HG02678 (cell line): ENCODE measurements at regions not wholly inside any gene's neighbourhood (a gene's known extent, or its start where the extent isn't known, plus 50 kb on each side); places are given as distances from the start of the nearest gene placed in this dataset.

Experiments used
- ATAC-seq: cut with Tn5 transposase; IDR thresholded peaks from one replicate; pipeline ENCODE4 v1.9.1; 2021; ENCODE audit warnings: mild to moderate bottlenecking, moderate library complexity; ENCODE audit not compliant: unreplicated experiment

DNA sequence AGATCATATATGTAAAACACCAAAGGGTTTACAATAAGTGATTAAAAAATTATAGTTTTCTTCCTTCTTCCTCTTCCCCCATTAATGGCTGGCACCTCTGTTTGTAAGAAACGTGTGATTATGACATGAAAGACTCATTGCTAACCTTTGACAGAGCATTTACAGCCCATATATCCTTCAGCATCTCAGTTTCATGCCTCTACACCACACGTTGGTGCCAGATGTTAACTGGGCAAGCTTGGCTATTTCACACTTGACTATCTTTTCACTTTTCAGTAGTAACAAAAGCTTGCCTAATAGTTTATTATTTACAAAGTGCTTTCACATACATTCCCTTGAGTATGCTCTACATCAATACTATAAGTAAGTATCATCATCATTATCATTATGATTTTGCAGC is 65.3 kb upstream of the C1QTNF7 start:
- ATAC-seq, result no peak

DNA sequence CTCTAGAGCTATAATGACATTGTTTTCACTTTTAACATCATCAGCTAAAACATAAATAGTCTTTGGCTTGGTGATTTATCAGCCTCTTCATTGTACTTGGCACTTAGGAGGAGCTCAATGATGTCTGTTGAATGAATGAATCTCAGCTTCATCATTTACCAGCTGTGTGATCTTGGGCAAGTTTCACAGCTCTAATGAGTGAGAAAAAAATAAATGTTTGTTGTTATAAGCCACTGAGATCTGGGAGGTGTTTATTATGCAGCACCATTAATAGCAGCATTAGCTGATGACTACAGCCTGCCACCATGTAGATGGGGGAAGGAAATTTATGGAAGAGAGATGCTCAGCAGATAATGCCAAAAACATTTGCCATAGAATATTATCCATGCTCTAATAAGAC is 63.6 kb upstream of the C1QTNF7 start:
- no peak for ATAC-seq

DNA sequence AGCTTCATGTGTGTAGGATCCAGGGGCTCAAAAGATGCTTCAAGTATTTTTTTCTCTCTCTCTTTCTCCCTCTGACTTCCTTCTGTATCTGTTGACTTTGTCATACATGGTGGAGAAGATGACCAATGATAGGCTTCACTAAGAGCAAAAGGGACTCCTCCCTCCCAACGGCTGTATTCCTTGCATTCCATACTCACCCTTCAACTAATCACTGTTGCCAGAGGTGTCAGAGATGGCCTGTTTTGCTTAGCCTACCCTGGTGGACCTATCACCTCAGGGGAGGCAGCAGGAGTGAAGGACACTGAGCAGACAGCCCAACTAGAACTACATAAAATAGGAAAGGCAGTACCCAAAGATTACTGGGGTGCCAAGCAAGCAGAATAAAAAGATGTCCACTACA is 62.2 kb upstream of the C1QTNF7 start:
- no peak for ATAC-seq

DNA sequence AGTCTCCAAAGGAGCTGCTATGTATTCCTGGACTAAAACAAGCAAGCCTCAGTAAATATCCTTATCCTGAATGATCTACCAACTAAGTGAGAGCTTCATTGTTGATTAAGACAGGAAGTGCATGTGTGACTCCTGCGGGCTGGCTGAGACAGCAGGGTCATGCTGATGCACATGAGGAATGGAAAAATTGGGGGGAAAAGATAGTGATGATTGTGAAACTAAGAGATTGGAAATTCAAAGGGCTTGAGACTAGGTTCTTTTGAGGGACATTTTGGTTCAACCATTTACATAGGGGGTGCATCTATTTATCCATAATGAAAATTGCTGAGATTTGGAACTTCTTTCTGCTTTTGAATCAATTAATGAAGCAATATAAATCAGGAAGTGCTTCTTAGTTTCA is 61.1 kb upstream of the C1QTNF7 start:
- no peak for ATAC-seq

DNA sequence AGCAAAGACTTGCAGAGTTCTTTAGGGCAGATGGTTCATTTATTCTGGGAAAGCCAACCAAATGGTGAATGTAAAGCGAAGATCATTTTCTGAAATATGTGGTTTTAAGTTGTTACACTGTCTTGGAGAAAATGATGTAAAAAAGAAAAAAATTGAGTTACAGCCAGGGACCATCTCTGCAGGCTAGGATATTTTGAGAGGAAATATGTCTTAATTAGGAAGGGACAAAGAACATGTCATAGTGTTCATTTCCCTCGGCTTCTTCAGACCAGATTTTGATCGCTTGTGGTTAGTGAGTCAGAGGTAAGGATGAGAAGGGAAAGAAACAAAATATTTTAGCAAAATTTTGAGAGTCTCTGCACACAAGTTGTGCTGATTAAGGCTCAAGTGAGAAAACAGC is 59.0 kb upstream of the C1QTNF7 start:
- no peak for ATAC-seq

DNA sequence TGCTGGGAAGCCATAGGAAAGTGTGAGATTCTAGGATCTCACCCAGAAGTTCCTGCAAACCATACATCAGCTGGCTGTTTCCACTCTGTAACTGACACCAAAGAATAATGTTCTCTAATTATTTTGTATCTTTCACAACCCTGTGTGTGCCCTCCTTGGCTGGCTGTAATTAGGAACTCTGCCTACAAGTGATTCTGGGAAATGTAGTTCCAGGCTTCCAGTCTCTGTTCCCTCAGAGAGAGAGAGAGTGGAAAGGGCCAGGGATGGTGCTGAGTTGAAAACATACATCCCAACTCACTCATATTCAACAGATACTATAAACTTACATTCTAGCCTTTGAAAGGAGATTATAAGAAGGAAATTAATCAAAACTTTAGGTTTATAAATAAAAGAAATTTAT is 57.5 kb upstream of the C1QTNF7 start:
- ATAC-seq, result no peak

DNA sequence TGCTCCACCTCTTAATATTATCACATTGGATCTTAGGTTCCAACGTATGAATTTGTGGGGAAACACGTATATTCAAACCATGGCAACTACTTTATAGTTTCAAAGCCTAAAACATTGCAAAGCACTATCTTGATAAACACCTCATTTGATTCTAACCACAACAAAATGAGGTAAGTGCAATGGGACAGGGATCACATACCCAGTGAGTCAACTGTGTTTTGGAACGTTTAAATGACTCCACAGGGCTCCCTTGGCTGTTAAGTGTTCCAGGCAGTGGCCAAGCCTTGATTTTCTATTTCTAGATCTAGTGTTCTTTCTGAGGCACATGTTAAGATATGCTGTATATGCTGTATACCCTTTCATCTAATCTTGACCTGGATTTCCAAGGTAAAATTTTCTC is 54.5 kb upstream of the C1QTNF7 start:
- ATAC-seq, result no peak

DNA sequence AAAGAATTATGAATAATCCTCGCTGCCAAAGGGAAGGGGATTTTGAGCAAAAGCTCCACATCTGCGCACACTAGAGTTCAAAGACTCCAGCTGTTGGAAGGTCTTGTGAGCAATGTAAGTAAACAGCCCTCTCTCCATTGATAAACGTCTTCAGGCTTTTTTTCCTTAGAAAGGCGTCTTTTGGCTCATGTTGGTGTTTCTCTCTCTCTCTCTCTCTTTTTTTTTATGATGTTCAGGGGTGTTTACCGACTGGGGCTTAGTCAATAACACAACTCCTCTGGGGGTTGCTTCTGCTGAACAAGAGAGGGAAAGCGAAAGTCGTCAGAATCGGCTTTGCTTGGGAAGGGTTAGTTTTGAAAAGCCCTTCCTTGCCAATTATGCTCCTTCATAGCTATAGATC is 53.2 kb upstream of the C1QTNF7 start:
- no peak for ATAC-seq

DNA sequence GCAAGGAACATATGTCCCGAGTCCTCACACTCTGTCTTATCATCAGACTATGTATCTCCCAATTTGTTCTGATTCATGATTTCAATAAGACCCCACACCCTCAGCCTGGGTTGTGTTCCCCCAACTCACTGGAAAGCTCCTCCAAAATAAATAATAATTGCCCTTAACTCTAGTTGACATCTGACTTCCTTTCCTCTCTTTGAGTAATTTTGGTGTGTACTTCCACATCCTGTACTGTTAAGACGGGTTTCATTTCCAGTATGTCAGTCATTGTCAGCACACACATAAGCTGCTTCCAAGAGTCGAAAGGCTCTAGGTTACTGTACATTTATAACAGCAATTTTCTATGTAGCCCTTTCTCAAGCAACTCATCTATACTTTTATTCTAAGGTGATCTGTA is 52.2 kb upstream of the C1QTNF7 start:
- no peak for ATAC-seq

DNA sequence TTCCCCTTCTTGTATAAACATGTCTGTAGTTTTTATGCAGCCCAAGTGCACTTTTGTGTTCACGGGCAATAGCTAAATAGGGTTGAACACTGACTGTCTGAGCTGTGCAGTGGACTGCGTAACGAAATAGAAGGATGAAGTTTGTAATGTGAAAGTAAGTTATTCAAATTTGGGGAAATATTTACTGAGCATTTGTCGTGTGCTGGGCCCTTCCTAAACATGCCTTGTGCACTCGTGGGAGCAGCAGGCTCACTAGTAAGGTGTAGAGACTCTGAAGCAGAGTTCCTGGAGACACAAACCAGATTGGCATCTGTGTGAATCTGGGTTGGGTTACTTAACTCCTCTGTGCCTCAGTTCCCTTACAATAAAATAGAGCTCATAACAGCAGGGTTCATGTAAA is 51.7 kb upstream of the C1QTNF7 start:
- no peak for ATAC-seq

DNA sequence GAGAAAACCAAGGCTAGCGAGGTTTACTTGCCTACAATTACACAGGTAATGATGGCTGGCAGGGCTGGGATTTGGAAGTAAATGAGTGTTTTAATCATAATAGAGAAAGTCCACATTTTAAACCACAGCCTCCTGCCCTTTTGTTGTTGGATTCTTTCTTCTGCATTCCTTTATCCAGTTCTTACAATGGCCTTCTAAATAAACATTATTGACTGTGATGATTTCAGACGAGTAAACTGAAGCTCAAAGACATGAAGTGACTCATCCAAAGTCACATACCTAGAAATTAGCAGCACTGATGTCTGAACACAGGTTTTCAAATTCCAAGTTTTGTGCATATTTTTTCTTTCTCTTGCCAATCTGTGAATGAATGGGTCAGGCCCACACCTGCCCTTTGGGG is 51.2 kb upstream of the C1QTNF7 start:
- ATAC-seq, result no peak
